GM19395 (cell line): ENCODE measurements at regions not wholly inside any gene's neighbourhood (a gene's known extent, or its start where the extent isn't known, plus 50 kb on each side); places are given as distances from the start of the nearest gene placed in this dataset.
"Not testable (repeated sequence)": the region's sequence is repeated elsewhere in the genome, so short reads cannot be mapped to it uniquely, and the experiment has no call there.

Experiments
- ATAC-seq: cut with Tn5 transposase; IDR thresholded peaks from one replicate; pipeline ENCODE4 v1.9.1; 2021; ENCODE audit warnings: mild to moderate bottlenecking, moderate library complexity; ENCODE audit not compliant: unreplicated experiment

DNA sequence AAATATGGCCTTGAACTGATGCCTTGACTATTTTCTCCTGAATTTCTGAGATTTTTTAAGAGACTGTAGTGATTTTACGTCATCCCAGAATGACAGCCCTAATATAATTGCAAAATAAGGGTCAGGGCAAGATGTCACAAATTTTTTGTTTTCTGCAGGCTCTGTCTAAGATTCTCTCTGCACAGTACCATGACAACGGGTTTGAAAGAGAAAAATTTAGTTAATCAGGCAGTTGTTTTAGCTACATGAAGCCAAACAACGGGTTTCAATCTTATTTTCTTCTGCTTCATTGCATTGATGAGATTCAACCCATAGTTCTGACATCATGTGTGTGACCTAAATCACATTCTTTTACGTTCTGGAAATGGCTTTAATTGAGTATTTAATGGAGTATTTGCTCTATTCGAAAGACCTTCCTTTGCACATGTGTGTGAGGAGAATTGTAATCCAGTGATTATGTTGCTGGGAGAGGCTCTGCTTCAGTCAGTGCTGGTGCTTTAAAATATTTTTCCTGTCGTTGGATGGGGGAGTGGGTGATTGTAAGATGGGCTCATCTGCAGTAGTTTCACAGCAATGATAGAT is 118.0 kb upstream of the RHOBTB1 start:
- no peak for ATAC-seq

DNA sequence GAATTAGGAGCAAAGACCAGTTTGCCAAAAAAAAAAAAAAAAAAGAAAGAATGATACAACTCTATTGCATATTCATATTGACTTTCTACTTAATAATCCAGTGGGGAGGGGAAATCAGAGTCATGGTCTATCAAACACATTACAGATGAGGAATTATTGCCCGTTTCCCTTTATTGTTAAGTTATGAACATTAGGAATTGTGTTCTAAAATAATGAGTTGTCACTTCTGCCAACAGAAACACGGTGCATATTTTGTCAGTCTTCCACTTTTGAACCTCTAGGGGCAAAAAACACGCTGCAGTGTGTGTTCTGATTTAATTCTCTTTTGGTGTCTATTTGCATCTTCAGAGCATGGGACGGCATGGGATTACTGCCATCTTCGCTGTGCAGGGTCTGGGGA is 115.7 kb upstream of the RHOBTB1 start:
- no peak for ATAC-seq

- no peak for ATAC-seq
Measured at GRCh38 chr10:61052469-61053205, 108.7 kb upstream of the RHOBTB1 start.

DNA sequence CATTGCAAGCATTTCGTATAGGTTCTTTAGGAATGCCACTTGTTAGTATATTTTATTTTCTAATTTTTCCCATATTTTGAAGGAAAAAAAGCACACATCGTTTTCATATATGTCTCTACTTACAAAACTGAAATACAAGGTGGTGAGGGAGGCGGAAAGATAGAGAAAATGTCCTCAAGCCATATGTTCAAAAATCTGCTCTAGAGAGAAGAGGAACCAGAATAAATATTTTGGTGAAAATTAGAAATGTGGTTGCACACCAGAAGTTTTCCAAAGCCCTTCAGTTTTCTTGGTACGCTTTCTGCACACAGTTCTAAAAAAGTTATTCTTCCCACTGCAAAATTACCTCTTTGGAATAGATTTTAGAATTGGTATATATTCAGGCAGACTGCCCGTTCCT is 107.4 kb upstream of the RHOBTB1 start:
- ATAC-seq: no peak

DNA sequence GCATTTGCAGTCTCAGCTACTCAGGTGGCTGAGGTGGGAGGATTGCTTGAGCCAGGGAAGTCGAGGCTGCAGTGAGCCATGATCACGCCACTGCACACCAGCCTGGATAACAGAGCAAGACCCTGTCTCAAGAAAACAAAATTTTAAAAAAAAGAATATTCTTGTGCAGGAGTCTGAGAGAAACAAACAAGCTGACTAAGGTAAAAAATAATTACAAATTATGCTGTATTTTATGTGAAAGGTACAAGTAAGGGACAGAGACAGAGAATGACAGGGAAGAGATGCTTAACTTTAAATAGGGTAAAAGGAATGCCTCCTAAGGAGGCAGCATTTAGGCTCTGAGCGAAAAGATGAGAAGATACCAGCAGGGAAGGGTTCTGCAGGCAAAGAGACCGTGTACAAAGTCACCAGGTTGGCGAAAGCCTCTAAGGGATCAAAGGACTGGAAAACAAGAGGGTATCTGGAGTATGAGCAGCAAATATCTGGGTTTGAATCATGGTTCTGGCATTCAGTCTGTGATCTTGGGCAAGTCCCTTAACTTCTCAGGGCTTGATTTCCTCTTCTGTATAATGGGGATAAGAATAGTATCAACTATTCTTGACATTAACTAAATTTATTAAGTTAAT is 106.2 kb upstream of the RHOBTB1 start:
- no peak for ATAC-seq

DNA sequence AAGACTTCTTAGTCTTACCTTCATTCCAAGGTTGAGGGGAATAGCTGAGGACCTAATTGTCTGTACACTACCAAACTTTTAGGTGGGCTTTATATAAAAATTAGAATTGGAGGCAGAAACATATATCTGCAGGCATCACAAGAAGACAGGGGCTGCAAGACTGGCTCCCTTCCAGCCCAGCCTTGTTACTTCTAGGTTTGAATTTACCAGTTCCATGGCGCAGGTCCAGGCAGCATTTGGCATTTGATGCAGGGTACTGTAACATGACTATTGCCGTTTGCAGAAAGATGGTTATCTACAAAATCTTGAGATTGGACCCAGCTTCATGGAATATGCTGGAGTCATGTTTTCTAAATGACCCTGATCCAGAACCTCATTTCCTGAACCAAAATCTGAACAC is 105.4 kb upstream of the RHOBTB1 start:
- no peak for ATAC-seq

GRCh38 chr10:61047788-61048560 is 104.0 kb upstream of the RHOBTB1 start:
- no peak for ATAC-seq

GRCh38 chr10:61047081-61047480 is 103.1 kb upstream of the RHOBTB1 start:
- ATAC-seq: no peak

DNA sequence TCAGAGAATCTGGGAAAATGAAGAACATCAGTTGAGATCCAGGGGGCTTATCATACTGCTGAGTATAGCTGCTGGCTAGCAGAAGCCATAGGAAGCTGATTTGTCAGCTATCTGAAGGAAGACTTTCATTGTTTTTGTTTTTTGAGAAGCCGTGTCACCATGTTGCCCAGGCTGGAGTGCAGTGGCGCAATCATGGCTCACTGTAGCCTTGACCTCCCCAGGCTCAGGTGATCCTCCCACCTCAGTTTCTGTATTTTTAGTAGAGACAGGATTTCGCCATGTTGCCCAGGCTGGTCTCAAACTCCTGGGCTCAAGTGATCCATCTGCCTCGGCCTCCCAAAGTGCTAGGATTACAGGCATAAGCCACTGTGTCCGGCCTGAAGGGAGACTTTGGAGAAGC is 101.5 kb upstream of the RHOBTB1 start:
- ATAC-seq: not testable (repeated sequence)

GRCh38 chr10:61042533-61042932 is 98.5 kb upstream of the RHOBTB1 start:
- ATAC-seq: no peak

DNA sequence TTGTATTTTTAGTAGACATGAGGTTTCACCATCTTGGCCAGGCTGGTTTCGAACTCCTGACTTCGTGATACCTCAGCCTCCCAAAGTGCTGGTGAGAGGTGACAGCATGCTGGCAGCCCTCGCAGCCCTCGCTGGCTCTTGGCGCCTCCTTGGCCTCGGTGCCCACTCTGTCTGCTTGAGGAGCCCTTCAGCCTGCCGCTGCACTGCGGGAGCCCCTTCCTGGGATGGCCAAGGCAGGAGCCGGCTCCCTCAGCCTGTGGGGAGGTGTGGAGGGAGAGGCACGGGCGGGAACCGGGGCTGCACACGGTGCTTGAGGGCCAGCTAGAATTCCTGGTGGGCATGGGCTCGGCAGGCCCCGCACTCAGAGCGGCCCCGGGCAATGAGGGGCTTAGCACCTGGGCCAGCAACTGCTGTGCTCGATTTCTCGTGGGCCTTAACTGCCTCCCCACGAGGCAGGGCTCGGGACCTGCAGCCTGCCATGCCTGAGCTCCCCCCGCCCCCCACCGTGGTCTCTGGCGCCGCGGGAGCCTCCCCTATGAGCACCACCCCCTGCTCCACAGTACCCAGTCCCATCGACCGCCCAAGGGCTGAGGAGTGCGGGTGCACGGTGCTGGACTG is 96.5 kb upstream of the RHOBTB1 start:
- no peak for ATAC-seq

DNA sequence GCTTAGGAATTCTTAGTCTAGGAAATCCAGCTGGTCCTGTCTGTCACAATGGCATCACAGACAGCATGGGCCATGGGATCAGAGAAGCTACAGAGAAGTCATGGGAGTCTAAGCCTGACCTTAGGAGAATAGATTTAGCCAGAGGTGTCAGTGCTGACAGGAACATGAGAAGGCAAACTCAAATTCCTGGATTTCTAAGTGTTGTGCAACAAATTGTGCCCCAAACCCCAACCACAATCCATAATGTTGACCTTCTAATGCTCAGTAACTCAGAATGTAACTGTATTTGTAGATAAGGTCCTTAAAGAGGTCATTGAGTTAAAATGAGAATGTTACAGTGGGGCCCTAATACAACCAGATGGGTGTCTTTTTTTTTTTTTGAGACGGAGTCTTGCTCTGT is 95.9 kb upstream of the RHOBTB1 start:
- ATAC-seq: no peak

- ATAC-seq: not testable (repeated sequence)
Measured at GRCh38 chr10:61037261-61037830, 93.4 kb upstream of the RHOBTB1 start.

- not testable (repeated sequence) for ATAC-seq
Measured at GRCh38 chr10:61036148-61036547, 92.2 kb upstream of the RHOBTB1 start.

DNA sequence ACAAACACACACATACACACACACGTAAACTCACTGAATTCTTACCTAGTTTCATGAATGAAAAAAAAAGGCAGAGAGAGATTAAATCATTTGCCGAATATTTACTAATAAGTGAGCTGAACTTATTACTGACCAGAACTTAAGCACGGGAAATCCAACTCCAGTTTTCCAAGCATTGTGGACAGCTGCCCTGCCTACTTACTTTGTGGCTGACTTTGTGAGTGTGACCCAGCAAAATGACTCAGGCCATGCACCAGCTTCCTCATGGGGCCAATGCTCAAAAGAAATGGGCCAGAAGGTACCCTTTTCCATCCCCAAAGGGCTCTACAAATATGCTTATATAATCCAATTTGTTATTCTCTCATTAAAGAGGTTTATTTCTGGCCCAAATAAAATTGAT is 87.4 kb upstream of the RHOBTB1 start:
- ATAC-seq: no peak

DNA sequence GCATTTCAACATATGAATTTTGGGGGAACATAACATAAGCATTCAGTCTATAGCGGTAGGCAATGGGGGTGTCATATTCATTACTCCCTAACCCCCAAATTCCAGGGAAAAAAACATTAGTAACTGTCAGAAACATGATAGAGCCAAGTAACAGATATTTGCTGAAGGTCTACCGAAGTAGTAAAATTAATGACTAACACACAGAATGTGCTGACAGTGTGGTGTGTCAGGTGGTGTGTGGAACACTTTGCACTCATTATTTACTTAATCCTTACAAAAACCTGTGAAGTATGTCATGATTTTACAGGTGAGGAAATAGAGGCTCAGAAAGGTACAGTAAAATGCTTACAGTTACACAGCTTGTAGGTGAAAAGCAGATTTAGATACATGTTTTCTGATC is 85.4 kb upstream of the RHOBTB1 start:
- no peak for ATAC-seq

GRCh38 chr10:61028861-61029361 is 84.9 kb upstream of the RHOBTB1 start:
- ATAC-seq: no peak

DNA sequence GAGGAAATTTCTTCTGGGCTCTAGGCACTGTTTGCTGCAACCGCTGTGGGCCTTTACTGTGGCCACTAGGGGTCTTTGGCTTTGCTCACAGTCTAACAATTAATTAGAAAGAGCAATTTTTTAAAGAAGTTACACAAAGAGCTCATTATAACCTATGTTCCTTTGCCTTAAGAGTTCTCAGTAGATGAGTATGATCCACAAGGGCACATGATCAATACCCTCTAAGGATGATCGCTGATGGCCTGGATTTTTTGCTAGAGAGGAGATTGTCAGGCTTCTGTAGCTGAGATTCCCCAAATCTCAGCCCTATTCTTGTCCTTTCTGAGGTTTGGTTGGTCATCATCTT is 80.8 kb upstream of the RHOBTB1 start:
- ATAC-seq: peak; percentile 56

GRCh38 chr10:61024151-61024855 is 80.3 kb upstream of the RHOBTB1 start:
- no peak for ATAC-seq

DNA sequence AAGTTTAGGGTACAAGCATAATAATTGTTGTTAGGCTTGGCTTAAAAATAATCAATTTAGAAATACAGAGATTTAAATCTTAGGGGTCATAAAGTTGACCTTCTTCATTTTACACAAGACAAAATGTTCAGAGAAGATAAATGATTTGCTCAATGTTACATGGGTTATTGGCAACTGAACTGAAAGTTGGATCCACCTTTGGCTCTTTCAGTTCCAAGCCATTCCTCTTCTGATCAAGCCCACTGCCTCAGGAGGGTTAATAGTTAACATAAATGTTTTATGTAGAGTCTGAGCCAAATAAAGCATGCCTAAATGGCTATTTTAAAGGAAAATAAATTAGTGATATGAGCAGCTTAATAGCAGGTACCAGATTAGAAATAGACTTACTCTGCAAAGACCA is 79.1 kb upstream of the RHOBTB1 start:
- ATAC-seq: no peak
